ENCODE measurements at regions not wholly inside any gene's neighbourhood (a gene's known extent, or its start where the extent isn't known, plus 50 kb on each side); places are given as distances from the start of the nearest gene placed in this dataset.

DNA sequence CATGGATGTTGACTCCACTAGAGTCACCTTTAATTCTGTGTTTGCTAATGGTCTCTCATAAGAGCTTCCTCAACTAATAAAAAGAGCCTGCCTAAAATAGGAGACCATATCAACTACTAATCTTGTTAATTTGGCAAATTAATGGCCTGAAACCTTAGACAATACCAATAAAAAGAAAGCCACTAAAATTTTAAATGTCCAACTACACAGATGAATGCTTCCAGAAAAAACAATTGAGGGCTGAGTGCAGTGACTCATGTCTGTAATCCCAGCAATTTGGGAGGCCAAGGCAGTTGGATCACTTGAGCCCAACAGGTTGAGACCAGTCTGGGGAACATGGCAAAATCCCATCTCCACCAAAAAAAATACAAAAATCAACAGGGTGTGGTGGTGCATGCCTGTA, 230.9 kb downstream of the NSUN3 start:
- TF ChIP-seq MYC (IDR thresholded peaks at IDR 0.05; ENCODE audit: low read depth, low read length) (no peak), POLR2A (IDR thresholded peaks at IDR 0.05; ENCODE audit: extremely low read depth, insufficient read length) (no peak)
- TF ChIP-seq, protein P1, sequence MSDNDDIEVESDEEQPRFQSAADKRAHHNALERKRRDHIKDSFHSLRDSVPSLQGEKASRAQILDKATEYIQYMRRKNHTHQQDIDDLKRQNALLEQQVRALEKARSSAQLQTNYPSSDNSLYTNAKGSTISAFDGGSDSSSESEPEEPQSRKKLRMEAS (IDR thresholded peaks at IDR 0.05; ENCODE audit: low read depth, low read length), result no peak
- TF ChIP-seq, protein P2, sequence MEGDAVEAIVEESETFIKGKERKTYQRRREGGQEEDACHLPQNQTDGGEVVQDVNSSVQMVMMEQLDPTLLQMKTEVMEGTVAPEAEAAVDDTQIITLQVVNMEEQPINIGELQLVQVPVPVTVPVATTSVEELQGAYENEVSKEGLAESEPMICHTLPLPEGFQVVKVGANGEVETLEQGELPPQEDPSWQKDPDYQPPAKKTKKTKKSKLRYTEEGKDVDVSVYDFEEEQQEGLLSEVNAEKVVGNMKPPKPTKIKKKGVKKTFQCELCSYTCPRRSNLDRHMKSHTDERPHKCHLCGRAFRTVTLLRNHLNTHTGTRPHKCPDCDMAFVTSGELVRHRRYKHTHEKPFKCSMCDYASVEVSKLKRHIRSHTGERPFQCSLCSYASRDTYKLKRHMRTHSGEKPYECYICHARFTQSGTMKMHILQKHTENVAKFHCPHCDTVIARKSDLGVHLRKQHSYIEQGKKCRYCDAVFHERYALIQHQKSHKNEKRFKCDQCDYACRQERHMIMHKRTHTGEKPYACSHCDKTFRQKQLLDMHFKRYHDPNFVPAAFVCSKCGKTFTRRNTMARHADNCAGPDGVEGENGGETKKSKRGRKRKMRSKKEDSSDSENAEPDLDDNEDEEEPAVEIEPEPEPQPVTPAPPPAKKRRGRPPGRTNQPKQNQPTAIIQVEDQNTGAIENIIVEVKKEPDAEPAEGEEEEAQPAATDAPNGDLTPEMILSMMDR (IDR thresholded peaks at IDR 0.05; ENCODE audit: low read depth, low read length), result no peak
- DNase-seq (ENCODE audit: low read depth), result no peak

DNA sequence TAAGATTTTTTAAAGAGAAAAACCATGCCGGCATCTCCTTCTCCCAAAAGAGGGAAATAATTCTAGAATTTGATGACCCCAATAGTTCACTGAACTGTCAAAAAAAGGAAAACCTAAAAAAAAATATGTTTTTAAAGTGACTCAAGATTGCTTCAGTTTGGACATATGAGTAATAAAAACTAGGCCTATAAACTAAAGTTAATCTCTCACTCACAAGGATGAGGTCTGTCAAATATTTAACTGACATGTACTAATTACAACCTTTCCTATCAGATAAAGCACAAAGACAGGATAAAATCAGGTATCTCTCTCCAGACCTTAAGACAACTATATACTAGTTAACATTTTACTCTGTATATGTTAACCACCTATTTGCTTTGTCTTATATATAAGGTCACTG, 231.9 kb downstream of the NSUN3 start:
- TF ChIP-seq, protein P1 (IDR thresholded peaks at IDR 0.05; ENCODE audit: low read depth, low read length), result no peak
- TF ChIP-seq MYC (IDR thresholded peaks at IDR 0.05; ENCODE audit: low read depth, low read length) (no peak), POLR2A (IDR thresholded peaks at IDR 0.05; ENCODE audit: extremely low read depth, insufficient read length) (no peak)
- no peak for DNase-seq (ENCODE audit: low read depth)
- H3K4me3 ChIP-seq (ENCODE audit: low read depth, low read length), result no peak overlapping the region

More for the DNA sequence above, 230.9 kb downstream of the NSUN3 start:
- no peak overlapping the region for H3K4me3 ChIP-seq (ENCODE audit: low read depth, low read length)

DNA sequence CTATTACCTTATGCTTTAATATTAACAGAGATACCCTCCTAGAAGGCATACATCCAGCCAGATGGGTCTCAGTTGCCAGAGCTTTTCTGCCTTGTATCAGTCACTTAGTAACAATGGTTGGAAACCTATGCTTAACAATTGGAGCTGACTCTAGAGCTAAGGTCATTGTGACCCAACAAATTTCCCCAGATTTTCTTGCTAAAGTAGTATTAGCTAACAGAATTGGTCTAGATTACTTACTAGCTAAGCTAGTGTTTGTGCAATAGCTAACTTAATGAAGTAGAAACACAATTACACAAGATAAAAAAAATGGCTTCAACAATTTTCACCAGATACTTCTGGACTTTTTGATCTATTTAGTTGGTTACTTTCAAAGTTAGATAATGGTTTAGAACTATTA, 236.9 kb downstream of the NSUN3 start:
- no peak overlapping the region for H3K4me3 ChIP-seq (ENCODE audit: low read depth, low read length)
- DNase-seq (ENCODE audit: low read depth), result no peak
- TF ChIP-seq, protein P2 (IDR thresholded peaks at IDR 0.05; ENCODE audit: low read depth, low read length), result no peak
- TF ChIP-seq, protein P1 (IDR thresholded peaks at IDR 0.05; ENCODE audit: low read depth, low read length), result no peak
- no peak for TF ChIP-seq MYC (IDR thresholded peaks at IDR 0.05; ENCODE audit: low read depth, low read length)
- TF ChIP-seq POLR2A (IDR thresholded peaks at IDR 0.05; ENCODE audit: extremely low read depth, insufficient read length), result no peak

DNA sequence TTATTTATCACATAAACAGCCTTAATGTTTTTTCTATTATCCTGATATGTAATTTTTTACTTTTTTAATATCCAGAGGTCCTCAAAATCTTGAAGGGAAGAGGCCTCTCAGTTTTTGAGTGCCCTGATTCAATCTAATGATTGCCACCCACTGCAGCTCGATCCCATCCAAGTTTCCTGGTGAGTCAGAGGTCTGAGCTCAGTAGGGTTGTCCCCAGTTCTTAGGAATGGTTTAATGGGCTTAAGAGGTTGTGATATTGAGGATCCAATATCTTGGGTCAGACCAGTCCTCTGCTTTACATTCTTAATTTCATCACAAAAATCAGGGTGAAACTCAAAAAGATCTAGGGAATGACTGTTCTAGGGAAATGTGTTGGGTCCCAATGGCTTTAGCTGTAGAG, 238.5 kb downstream of the NSUN3 start:
- TF ChIP-seq, protein P1 (IDR thresholded peaks at IDR 0.05; ENCODE audit: low read depth, low read length), result no peak
- TF ChIP-seq, protein P2 (IDR thresholded peaks at IDR 0.05; ENCODE audit: low read depth, low read length), result no peak
- TF ChIP-seq MYC (IDR thresholded peaks at IDR 0.05; ENCODE audit: low read depth, low read length) (no peak), POLR2A (IDR thresholded peaks at IDR 0.05; ENCODE audit: extremely low read depth, insufficient read length) (no peak)
- DNase-seq (ENCODE audit: low read depth), result no peak
- no peak overlapping the region for H3K4me3 ChIP-seq (ENCODE audit: low read depth, low read length)

DNA sequence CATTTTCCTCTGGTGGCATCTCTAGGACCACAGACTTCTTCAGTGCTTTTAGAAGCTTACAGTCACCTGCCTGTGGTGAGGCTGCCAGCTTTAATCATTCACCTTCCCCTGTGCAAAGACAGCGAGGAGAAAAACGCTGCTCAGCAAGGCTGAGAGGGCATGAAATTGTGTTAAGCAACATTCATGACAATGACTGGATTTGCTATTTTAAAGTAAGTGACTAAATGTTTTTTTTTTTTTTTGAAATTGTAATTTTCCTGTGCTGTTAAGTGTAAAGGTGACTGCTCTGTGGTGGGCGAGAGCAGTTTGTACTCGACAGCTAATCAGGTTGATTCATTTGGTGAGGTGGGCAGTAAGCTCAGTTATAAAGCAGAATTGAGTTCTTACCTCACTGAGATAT, 240.4 kb downstream of the NSUN3 start:
- no peak overlapping the region for H3K4me3 ChIP-seq (ENCODE audit: low read depth, low read length)
- no peak for DNase-seq (ENCODE audit: low read depth)
- TF ChIP-seq, protein P1 (IDR thresholded peaks at IDR 0.05; ENCODE audit: low read depth, low read length), result no peak
- no peak for TF ChIP-seq POLR2A (IDR thresholded peaks at IDR 0.05; ENCODE audit: extremely low read depth, insufficient read length)
- no peak for TF ChIP-seq MYC (IDR thresholded peaks at IDR 0.05; ENCODE audit: low read depth, low read length)
- TF ChIP-seq, protein P2 (IDR thresholded peaks at IDR 0.05; ENCODE audit: low read depth, low read length), result no peak

DNA sequence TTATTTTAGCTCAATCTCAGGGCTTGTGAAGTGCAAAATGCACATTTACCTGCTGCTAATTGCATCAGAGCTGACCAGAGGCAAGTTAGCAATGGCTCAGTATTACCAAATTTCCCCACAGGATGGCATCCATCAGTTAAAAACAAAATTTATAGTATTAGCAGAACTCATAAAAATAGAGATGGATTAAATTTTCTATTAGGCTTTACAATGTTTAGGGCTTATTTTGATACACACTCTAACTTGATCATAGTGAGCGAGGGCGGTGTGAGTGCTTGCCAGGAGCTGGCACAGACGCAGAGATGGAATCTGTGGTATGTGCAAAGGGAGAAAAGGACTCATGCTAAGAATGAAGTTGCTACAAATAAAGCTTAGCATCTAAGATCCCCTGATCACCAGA, 241.0 kb downstream of the NSUN3 start:
- H3K4me3 ChIP-seq (ENCODE audit: low read depth, low read length), result no peak overlapping the region
- DNase-seq (ENCODE audit: low read depth), result no peak
- TF ChIP-seq, protein P2 (IDR thresholded peaks at IDR 0.05; ENCODE audit: low read depth, low read length), result no peak
- no peak for TF ChIP-seq MYC (IDR thresholded peaks at IDR 0.05; ENCODE audit: low read depth, low read length)
